ENCODE measurements at regions not wholly inside any gene's neighbourhood (a gene's known extent, or its start where the extent isn't known, plus 50 kb on each side); places are given as distances from the start of the nearest gene placed in this dataset.

DNA sequence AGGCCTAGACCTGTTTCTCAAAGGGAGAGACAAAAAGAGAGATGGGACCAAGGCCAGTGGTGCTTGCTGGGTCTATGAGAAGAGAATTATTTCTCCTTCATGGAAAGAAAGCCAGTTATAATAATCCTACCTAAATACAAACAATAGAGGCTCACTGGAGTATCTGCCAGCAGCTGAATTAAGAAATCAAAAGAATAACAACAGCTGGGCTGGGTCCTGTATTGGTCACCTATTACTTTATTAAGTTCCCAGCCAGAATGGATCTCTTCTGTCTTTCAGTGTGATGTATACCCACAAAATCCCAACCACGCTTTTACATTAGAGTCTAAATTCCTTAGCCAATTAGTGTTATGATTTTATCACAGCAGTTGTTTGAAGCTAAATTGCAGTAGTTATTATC, 297.8 kb upstream of the DACH1 start:
- DNase-seq (ENCODE audit: low read depth) = no peak
- H3K4me3 ChIP-seq (ENCODE audit: low read depth, low read length) = no peak overlapping the region
- TF ChIP-seq, protein P1, sequence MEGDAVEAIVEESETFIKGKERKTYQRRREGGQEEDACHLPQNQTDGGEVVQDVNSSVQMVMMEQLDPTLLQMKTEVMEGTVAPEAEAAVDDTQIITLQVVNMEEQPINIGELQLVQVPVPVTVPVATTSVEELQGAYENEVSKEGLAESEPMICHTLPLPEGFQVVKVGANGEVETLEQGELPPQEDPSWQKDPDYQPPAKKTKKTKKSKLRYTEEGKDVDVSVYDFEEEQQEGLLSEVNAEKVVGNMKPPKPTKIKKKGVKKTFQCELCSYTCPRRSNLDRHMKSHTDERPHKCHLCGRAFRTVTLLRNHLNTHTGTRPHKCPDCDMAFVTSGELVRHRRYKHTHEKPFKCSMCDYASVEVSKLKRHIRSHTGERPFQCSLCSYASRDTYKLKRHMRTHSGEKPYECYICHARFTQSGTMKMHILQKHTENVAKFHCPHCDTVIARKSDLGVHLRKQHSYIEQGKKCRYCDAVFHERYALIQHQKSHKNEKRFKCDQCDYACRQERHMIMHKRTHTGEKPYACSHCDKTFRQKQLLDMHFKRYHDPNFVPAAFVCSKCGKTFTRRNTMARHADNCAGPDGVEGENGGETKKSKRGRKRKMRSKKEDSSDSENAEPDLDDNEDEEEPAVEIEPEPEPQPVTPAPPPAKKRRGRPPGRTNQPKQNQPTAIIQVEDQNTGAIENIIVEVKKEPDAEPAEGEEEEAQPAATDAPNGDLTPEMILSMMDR (IDR thresholded peaks at IDR 0.05; ENCODE audit: low read depth, low read length) = no peak
- no peak for TF ChIP-seq MYC (IDR thresholded peaks at IDR 0.05; ENCODE audit: low read depth, low read length)
- no peak for TF ChIP-seq POLR2A (IDR thresholded peaks at IDR 0.05; ENCODE audit: extremely low read depth, insufficient read length)
- TF ChIP-seq, protein P2, sequence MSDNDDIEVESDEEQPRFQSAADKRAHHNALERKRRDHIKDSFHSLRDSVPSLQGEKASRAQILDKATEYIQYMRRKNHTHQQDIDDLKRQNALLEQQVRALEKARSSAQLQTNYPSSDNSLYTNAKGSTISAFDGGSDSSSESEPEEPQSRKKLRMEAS (IDR thresholded peaks at IDR 0.05; ENCODE audit: low read depth, low read length) = no peak

DNA sequence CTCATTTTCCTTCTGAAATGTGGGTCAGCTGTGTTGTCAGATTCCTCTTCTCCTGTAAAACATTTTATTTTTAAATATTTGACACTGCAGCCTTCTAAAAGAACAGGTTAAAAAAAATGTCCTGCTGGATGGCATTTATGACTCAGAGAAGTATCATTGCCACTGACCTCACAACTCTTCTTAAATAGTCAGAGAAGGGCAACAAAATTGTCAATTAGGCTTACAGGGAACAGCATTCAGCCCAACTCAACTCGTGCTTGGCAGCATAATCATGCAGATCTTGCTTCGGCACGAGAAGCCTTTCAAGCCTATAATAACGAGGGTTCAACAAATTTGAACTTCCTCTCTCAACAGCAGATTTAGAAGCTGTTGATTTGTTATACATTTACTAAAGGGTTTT, 296.7 kb upstream of the DACH1 start:
- TF ChIP-seq, protein P2 (IDR thresholded peaks at IDR 0.05; ENCODE audit: low read depth, low read length) = no peak
- TF ChIP-seq POLR2A (IDR thresholded peaks at IDR 0.05; ENCODE audit: extremely low read depth, insufficient read length) (no peak), MYC (IDR thresholded peaks at IDR 0.05; ENCODE audit: low read depth, low read length) (no peak)
- TF ChIP-seq, protein P1 (IDR thresholded peaks at IDR 0.05; ENCODE audit: low read depth, low read length) = no peak
- H3K4me3 ChIP-seq (ENCODE audit: low read depth, low read length) = no peak overlapping the region
- DNase-seq (ENCODE audit: low read depth) = no peak

DNA sequence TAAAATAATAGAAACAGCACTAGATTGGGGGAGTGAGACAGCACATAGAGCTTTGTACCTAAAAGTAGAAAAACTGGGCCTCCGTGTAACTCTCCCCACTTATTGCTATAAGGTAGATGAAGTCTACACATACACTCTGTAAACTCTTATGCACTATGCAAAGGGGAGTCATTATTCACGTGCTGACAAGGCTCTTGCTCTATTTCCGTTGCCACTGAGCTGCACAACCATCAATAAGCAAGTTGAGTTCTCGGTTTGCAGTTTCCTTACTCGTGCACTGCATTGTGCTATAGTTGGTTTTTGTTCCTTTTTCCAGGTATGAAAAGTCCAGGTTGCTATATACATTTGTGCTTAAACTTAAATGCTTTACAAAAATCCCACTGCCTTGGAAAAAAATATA, 294.0 kb upstream of the DACH1 start:
- DNase-seq (ENCODE audit: low read depth) = no peak
- TF ChIP-seq POLR2A (IDR thresholded peaks at IDR 0.05; ENCODE audit: extremely low read depth, insufficient read length) (no peak), MYC (IDR thresholded peaks at IDR 0.05; ENCODE audit: low read depth, low read length) (no peak)
- TF ChIP-seq, protein P2 (IDR thresholded peaks at IDR 0.05; ENCODE audit: low read depth, low read length) = no peak
- TF ChIP-seq, protein P1 (IDR thresholded peaks at IDR 0.05; ENCODE audit: low read depth, low read length) = no peak
- H3K4me3 ChIP-seq (ENCODE audit: low read depth, low read length) = no peak overlapping the region

DNA sequence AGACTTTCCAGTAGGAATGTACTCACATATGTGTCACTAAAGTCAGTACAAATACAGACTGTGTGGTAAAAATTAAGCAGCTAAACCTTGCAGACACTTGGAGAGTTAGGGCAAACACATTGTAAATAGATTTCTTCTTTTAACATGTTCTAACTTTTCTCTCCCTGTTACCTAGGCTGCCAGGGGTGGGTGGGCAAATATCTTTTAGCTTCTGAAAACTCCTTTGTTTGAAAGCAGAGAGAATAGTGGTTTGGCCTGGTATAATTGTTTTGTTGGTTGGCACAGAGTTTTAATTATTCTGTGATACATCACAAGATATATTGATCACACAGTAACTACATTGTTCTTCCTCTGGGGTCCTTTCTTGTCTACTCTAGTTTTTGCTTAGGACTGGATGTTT, 289.8 kb upstream of the DACH1 start:
- no peak for DNase-seq (ENCODE audit: low read depth)
- no peak for TF ChIP-seq POLR2A (IDR thresholded peaks at IDR 0.05; ENCODE audit: extremely low read depth, insufficient read length)
- TF ChIP-seq MYC (IDR thresholded peaks at IDR 0.05; ENCODE audit: low read depth, low read length) = no peak
- TF ChIP-seq, protein P2 (IDR thresholded peaks at IDR 0.05; ENCODE audit: low read depth, low read length) = no peak
- TF ChIP-seq, protein P1 (IDR thresholded peaks at IDR 0.05; ENCODE audit: low read depth, low read length) = no peak
- no peak overlapping the region for H3K4me3 ChIP-seq (ENCODE audit: low read depth, low read length)

DNA sequence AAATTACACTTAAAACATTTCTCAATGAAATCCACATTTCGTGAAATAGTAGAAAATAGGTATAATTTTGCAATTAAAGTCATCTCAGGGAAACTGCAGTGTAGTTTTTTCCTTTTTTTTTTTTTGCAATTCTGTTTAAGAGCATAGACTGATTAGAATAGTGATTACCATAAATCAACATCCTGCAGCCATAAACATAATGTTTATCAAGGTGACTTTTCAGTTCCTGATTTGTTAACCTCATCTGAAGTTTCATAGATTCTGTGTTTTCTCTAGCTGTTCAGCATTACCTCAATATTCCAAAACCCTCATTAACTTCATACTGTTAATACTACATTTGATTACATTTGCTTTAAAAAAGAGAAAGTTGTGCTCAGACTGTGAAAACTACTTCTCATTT, 286.3 kb upstream of the DACH1 start:
- TF ChIP-seq, protein P1 (IDR thresholded peaks at IDR 0.05; ENCODE audit: low read depth, low read length) = no peak
- TF ChIP-seq POLR2A (IDR thresholded peaks at IDR 0.05; ENCODE audit: extremely low read depth, insufficient read length) (no peak), MYC (IDR thresholded peaks at IDR 0.05; ENCODE audit: low read depth, low read length) (no peak)
- TF ChIP-seq, protein P2 (IDR thresholded peaks at IDR 0.05; ENCODE audit: low read depth, low read length) = no peak
- no peak overlapping the region for H3K4me3 ChIP-seq (ENCODE audit: low read depth, low read length)
- no peak for DNase-seq (ENCODE audit: low read depth)

DNA sequence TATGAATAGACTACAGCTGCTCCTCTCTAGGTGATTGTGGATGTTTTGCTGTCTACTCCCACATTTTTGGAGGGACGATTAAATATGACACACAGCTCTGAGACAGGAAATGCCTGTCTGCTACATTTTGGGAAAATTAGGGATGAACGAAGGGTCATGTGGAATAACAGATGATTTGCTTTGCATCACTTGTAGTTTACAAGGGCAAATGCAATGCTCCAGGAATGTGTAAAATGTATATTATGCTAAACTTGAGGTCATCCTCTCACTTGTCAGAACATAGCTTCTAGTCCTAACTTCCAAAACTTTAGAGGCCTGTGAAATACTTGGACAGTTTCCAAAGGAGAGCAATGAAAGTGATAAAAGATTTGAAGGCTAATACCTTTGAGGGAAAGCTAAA, 284.2 kb upstream of the DACH1 start:
- H3K4me3 ChIP-seq (ENCODE audit: low read depth, low read length) = no peak overlapping the region
- DNase-seq (ENCODE audit: low read depth) = no peak
- TF ChIP-seq, protein P1 (IDR thresholded peaks at IDR 0.05; ENCODE audit: low read depth, low read length) = no peak
- no peak for TF ChIP-seq POLR2A (IDR thresholded peaks at IDR 0.05; ENCODE audit: extremely low read depth, insufficient read length)
- TF ChIP-seq MYC (IDR thresholded peaks at IDR 0.05; ENCODE audit: low read depth, low read length) = no peak
- TF ChIP-seq, protein P2 (IDR thresholded peaks at IDR 0.05; ENCODE audit: low read depth, low read length) = no peak
